Gastroesophageal sphincter (tissue), 4 donors: ENCODE measurements at regions not wholly inside any gene's neighbourhood (a gene's known extent, or its start where the extent isn't known, plus 50 kb on each side); places are given as distances from the start of the nearest gene placed in this dataset.

Source experiments
- ATAC-seq: fragments of 150-250 bp; one replicate; pipeline ENCODE4 v1.9.1; 2016; ENCODE audit warnings: mild to moderate bottlenecking, moderate library complexity
- H3K27ac ChIP-seq, 4 donors: fragments of 200-600 bp; sonication (generic) in 3 of 4; 1 replicate in 3 of 4; 2 replicates in 1 of 4; pipeline ENCODE4 v1.5.1; 2016 to 2019
- H3K27me3 ChIP-seq: fragments of 200-600 bp; sonication (generic); one replicate; pipeline ENCODE4 v1.5.1; 2019
- H3K36me3 ChIP-seq, 2 donors: fragments of 200-600 bp; sonication (generic); one replicate each; pipeline ENCODE4 v1.5.1; 2019; ENCODE audit warnings: control low read depth in 1 of 2
- H3K4me1 ChIP-seq, 3 donors: fragments of 200-600 bp; sonication (generic); 1 replicate in 2 of 3; 2 replicates in 1 of 3; pipeline ENCODE4 v1.5.1; 2016 to 2019; ENCODE audit warnings: control low read depth in 2 of 3
- H3K4me3 ChIP-seq, 2 donors: fragments of 200-600 bp; sonication (generic); one replicate each; pipeline ENCODE4 v1.5.1; 2019; ENCODE audit warnings: mild to moderate bottlenecking in 1 of 2, moderate library complexity in 1 of 2
- H3K9me3 ChIP-seq, 3 donors: fragments of 200-600 bp; sonication (generic); one replicate each; pipeline ENCODE4 v1.5.1; 2017 to 2019; ENCODE audit warnings: control low read depth in 2 of 3
- CTCF ChIP-seq, 4 experiments: fragments of 200-600 bp in 2 of 4; fragments of 450-650 bp in 2 of 4; sonication (generic) in 1 of 4; IDR thresholded peaks; one replicate each; pipeline ENCODE4 v1.5.1; 2017 to 2019; ENCODE audit warnings: antibody characterized with exemption in 4 of 4, mild to moderate bottlenecking in 2 of 4, moderate library complexity in 2 of 4
- EP300 ChIP-seq: sonication (generic); formaldehyde crosslinking; IDR thresholded peaks from one replicate; pipeline ENCODE4 v1.6.1; 2017; ENCODE audit warnings: antibody characterized with exemption, mild to moderate bottlenecking
- POLR2A ChIP-seq, 2 donors: fragments of 450-650 bp; IDR thresholded peaks; one replicate each; pipeline ENCODE4 v1.6.1; 2017; ENCODE audit warnings: antibody characterized with exemption in 2 of 2, mild to moderate bottlenecking in 2 of 2, moderate library complexity in 1 of 2
- POLR2AphosphoS5 ChIP-seq: sonication (generic); formaldehyde crosslinking; IDR thresholded peaks from one replicate; pipeline ENCODE4 v1.6.1; 2017; ENCODE audit warnings: antibody characterized with exemption
- WGBS, 2 donors: methylation state at CpG; one replicate each; pipeline ENCODE4 v1.1.5; 2018; ENCODE audit warnings: low coverage in 1 of 2; 5-methylcytosine and 5-hydroxymethylcytosine counted together

DNA sequence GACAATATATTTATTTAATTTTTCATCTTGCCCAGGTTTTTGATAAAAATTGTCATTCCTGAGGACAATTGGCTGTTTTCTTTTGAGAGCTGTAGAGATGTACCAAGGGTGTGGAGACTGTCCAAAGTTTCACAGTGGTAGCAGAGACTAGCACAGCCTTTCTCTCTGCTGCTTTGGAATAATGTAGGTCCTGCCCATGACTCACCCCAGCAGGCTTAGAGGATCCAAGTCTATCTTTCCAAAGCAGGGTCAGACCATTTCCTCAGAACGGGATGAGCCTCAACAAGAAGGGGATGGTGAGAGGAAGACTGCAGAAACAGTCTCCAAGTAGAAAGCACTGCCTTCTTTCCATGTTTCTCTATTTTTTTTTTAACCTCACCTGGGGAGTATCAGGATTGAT is 131.5 kb upstream of the RPL34 start:
- H3K36me3 ChIP-seq, result no peaks in the 10 kb centered on the region
- no peaks in the 10 kb centered on the region for H3K4me1 ChIP-seq
- 78% methylated on average over 1 of the region's 1 CpG; no CpG with 5 or more reads in 1 of the 2 donors for WGBS, 2 donors
- no peaks in the 10 kb centered on the region for H3K27me3 ChIP-seq
- H3K4me3 ChIP-seq, result no peak overlapping the region
- H3K27ac ChIP-seq, result no peak overlapping the region
- ATAC-seq, result no peak
- peaks cover 0 to 16% (median 0%) of the 10 kb centered on the region in 3 donors for H3K9me3 ChIP-seq
- no peak for TF ChIP-seq POLR2AphosphoS5
- TF ChIP-seq EP300, result no peak
- no peak for TF ChIP-seq POLR2A (IDR thresholded peaks at IDR 0.05)

DNA sequence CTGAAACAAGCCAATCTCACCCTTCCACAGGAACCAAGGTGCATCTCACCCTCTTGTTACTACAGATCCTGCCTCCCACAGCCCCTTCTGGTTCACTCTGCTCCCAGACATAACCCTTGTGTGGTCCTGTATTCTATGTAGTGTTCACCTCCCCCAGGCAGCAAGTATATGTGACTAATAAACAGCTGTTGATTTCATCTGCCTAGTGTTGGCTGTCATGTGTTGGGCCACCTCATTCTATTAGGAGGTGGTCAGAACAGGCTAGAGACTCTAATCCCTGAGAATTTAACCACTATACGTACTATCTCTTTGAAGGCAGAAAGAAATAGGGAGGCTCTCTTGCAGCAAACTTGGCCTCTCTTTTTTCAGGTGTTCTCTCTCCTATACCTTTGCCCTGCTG is 134.3 kb upstream of the RPL34 start:
- H3K27ac ChIP-seq, result no peak overlapping the region
- no peaks in the 10 kb centered on the region for H3K9me3 ChIP-seq
- H3K36me3 ChIP-seq, result no peaks in the 10 kb centered on the region
- H3K27me3 ChIP-seq, result no peaks in the 10 kb centered on the region
- 86 to 88% methylated on average over 1 of the region's 1 CpG for WGBS, 2 donors
- H3K4me3 ChIP-seq, result no peak overlapping the region
- no peaks in the 10 kb centered on the region for H3K4me1 ChIP-seq
- no peak for ATAC-seq
- TF ChIP-seq EP300, result no peak
- no peak for TF ChIP-seq CTCF (IDR thresholded peaks at IDR 0.05)
- TF ChIP-seq POLR2AphosphoS5, result no peak
- no peak for TF ChIP-seq POLR2A (IDR thresholded peaks at IDR 0.05)

DNA sequence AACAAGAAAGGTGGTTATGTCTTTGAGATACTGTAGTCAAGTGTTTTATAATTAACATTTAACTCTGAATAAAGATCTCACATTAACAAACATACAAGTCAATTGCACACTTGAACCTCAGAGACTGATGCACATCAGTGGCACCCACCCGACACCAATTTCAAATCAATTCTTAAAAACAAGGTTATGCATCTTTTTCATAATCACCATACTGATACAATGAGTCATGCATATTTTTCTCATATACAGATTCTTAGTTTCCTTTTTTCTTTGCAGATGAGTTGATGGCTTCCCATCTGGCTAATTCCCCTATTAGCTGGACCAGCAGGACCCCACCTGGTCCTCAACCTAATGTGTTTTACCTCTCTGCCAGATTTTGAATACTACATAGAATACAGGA is 136.2 kb upstream of the RPL34 start:
- no peaks in the 10 kb centered on the region for H3K4me1 ChIP-seq
- H3K27ac ChIP-seq, result no peak overlapping the region
- H3K9me3 ChIP-seq, result no peaks in the 10 kb centered on the region
- no peak for ATAC-seq
- no peaks in the 10 kb centered on the region for H3K36me3 ChIP-seq
- H3K27me3 ChIP-seq, result no peaks in the 10 kb centered on the region
- no peak overlapping the region for H3K4me3 ChIP-seq
- TF ChIP-seq CTCF (IDR thresholded peaks at IDR 0.05) (no peak), EP300 (no peak), POLR2A (IDR thresholded peaks at IDR 0.05) (no peak), POLR2AphosphoS5 (no peak)
- WGBS, 2 donors, result 75 to 100% methylated on average over 1 of the region's 1 CpG

- TF ChIP-seq POLR2A (IDR thresholded peaks at IDR 0.05) (no peak), EP300 (no peak), POLR2AphosphoS5 (no peak), CTCF (IDR thresholded peaks at IDR 0.05) (no peak)
- no peaks in the 10 kb centered on the region for H3K4me1 ChIP-seq
- H3K4me3 ChIP-seq, result no peak overlapping the region
- ATAC-seq, result no peak
- H3K27me3 ChIP-seq, result no peaks in the 10 kb centered on the region
- no peaks in the 10 kb centered on the region for H3K9me3 ChIP-seq
- no peak overlapping the region for H3K27ac ChIP-seq
- H3K36me3 ChIP-seq, result no peaks in the 10 kb centered on the region
- 65 to 87% methylated on average over 3 of the region's 3 CpGs for WGBS, 2 donors
Observed at GRCh38 chr4:108483650-108484049, 136.7 kb upstream of the RPL34 start.

GRCh38 chr4:108483079-108483478 is 137.3 kb upstream of the RPL34 start:
- no peak overlapping the region for H3K27ac ChIP-seq
- no peaks in the 10 kb centered on the region for H3K4me1 ChIP-seq
- no peaks in the 10 kb centered on the region for H3K36me3 ChIP-seq
- 0 to 7% methylated on average over 1 of the region's 1 CpG for WGBS, 2 donors
- no peak for TF ChIP-seq POLR2A (IDR thresholded peaks at IDR 0.05)
- TF ChIP-seq CTCF (IDR thresholded peaks at IDR 0.05), result no peak
- no peak for TF ChIP-seq EP300
- no peak for TF ChIP-seq POLR2AphosphoS5
- H3K27me3 ChIP-seq, result no peaks in the 10 kb centered on the region
- no peaks in the 10 kb centered on the region for H3K9me3 ChIP-seq
- no peak overlapping the region for H3K4me3 ChIP-seq
- no peak for ATAC-seq

GRCh38 chr4:108480881-108481280 is 139.5 kb upstream of the RPL34 start:
- Histone ChIP-seq H3K36me3 (no peaks in the 10 kb centered on the region), H3K4me1 (no peaks in the 10 kb centered on the region), H3K4me3 (no peak overlapping the region), H3K27me3 (no peaks in the 10 kb centered on the region), H3K27ac (no peak overlapping the region), H3K9me3 (no peaks in the 10 kb centered on the region)
- no peak for ATAC-seq
- 83 to 100% methylated on average over 1 of the region's 1 CpG for WGBS, 2 donors
- TF ChIP-seq POLR2AphosphoS5 (no peak), EP300 (no peak), CTCF (IDR thresholded peaks at IDR 0.05) (no peak), POLR2A (IDR thresholded peaks at IDR 0.05) (no peak)
